ENCODE measurements at regions not wholly inside any gene's neighbourhood (a gene's known extent, or its start where the extent isn't known, plus 50 kb on each side); places are given as distances from the start of the nearest gene placed in this dataset.

GRCh38 chr3:54053211-54053610, 69.1 kb upstream of the CACNA2D3 start:
- H3K27me3 ChIP-seq (replicated peaks; ENCODE audit: insufficient read depth): no peaks in the 10 kb centered on the region
- 56 to 59% methylated on average over 5 of the region's 5 CpGs for WGBS, 2 experiments (ENCODE audit: low coverage in 1 of 2, low lambda C conversion rate in 2 of 2, missing lambda C conversion rate in 2 of 2)
- H3K9me3 ChIP-seq (ENCODE audit: low read depth): no peaks in the 10 kb centered on the region
- no peak overlapping the region for H3K4me3 ChIP-seq
- no peaks in the 10 kb centered on the region for H4K20me1 ChIP-seq (ENCODE audit: insufficient read depth)
- in situ Hi-C loops (cut with MboI): no loop called here
- H3K79me2 ChIP-seq (ENCODE audit: insufficient read depth): no peaks in the 10 kb centered on the region
- H2AFZ ChIP-seq: no peak overlapping the region
- H3K9me2 ChIP-seq (ENCODE audit: insufficient read depth): no peaks in the 10 kb centered on the region
- H3K9ac ChIP-seq: no peak overlapping the region
- H3K4me2 ChIP-seq (ENCODE audit: unreplicated experiment): no peak overlapping the region
- no peak for DNase-seq
- TF ChIP-seq EZH2phosphoT487 (IDR thresholded peaks at IDR 0.05; ENCODE audit: insufficient read depth, low read depth) (no peak), EZH2 (IDR thresholded peaks at IDR 0.05; ENCODE audit: insufficient read depth, poor library complexity, severe bottlenecking) (no peak)
- H3K36me3 ChIP-seq (ENCODE audit: low read depth): no peaks in the 10 kb centered on the region
- no peak overlapping the region for H3K27ac ChIP-seq
- no peaks in the 10 kb centered on the region for H3K4me1 ChIP-seq (ENCODE audit: insufficient read depth)
- H3F3A ChIP-seq (ENCODE audit: insufficient read depth): no peaks in the 10 kb centered on the region

GRCh38 chr3:54047568-54047967, 74.8 kb upstream of the CACNA2D3 start:
- Histone ChIP-seq H3K9me3 (ENCODE audit: low read depth) (no peaks in the 10 kb centered on the region), H3K36me3 (ENCODE audit: low read depth) (no peaks in the 10 kb centered on the region), H3K27ac (0 out of 2 replicates have a peak overlapping the region, but pooled peaks have one; percentile 12), H3F3A (ENCODE audit: insufficient read depth) (no peaks in the 10 kb centered on the region), H3K4me3 (no peak overlapping the region), H3K79me2 (ENCODE audit: insufficient read depth) (no peaks in the 10 kb centered on the region), H3K4me1 (ENCODE audit: insufficient read depth) (no peaks in the 10 kb centered on the region), H3K4me2 (ENCODE audit: unreplicated experiment) (no peak overlapping the region), H3K27me3 (replicated peaks; ENCODE audit: insufficient read depth) (no peaks in the 10 kb centered on the region), H4K20me1 (ENCODE audit: insufficient read depth) (no peaks in the 10 kb centered on the region), H2AFZ (no peak overlapping the region), H3K9ac (no peak overlapping the region), H3K9me2 (ENCODE audit: insufficient read depth) (no peaks in the 10 kb centered on the region)
- TF ChIP-seq EZH2phosphoT487 (IDR thresholded peaks at IDR 0.05; ENCODE audit: insufficient read depth, low read depth) (no peak), EZH2 (IDR thresholded peaks at IDR 0.05; ENCODE audit: insufficient read depth, poor library complexity, severe bottlenecking) (no peak)
- WGBS, 2 experiments (ENCODE audit: low coverage in 1 of 2, low lambda C conversion rate in 2 of 2, missing lambda C conversion rate in 2 of 2): 40 to 45% methylated on average over 5 of the region's 5 CpGs
- in situ Hi-C loops (cut with MboI): no loop called here
- DNase-seq: peak; percentile 8

GRCh38 chr3:54046641-54047214, 75.6 kb upstream of the CACNA2D3 start:
- Histone ChIP-seq H3K4me1 (ENCODE audit: insufficient read depth) (no peaks in the 10 kb centered on the region), H2AFZ (no peak overlapping the region), H3F3A (ENCODE audit: insufficient read depth) (no peaks in the 10 kb centered on the region), H4K20me1 (ENCODE audit: insufficient read depth) (no peaks in the 10 kb centered on the region), H3K36me3 (ENCODE audit: low read depth) (no peaks in the 10 kb centered on the region), H3K27ac (no peak overlapping the region), H3K4me2 (ENCODE audit: unreplicated experiment) (no peak overlapping the region), H3K9me2 (ENCODE audit: insufficient read depth) (no peaks in the 10 kb centered on the region), H3K4me3 (no peak overlapping the region), H3K9ac (no peak overlapping the region), H3K9me3 (ENCODE audit: low read depth) (no peaks in the 10 kb centered on the region), H3K27me3 (replicated peaks; ENCODE audit: insufficient read depth) (no peaks in the 10 kb centered on the region), H3K79me2 (ENCODE audit: insufficient read depth) (no peaks in the 10 kb centered on the region)
- peak; percentile 71 for DNase-seq
- in situ Hi-C loops (cut with MboI): no loop called here
- no peak for TF ChIP-seq EZH2 (IDR thresholded peaks at IDR 0.05; ENCODE audit: insufficient read depth, poor library complexity, severe bottlenecking)
- no peak for TF ChIP-seq EZH2phosphoT487 (IDR thresholded peaks at IDR 0.05; ENCODE audit: insufficient read depth, low read depth)

GRCh38 chr3:54045061-54045815, 77.1 kb upstream of the CACNA2D3 start:
- Histone ChIP-seq H2AFZ (no peak overlapping the region), H3K4me2 (ENCODE audit: unreplicated experiment) (no peak overlapping the region), H3K9ac (no peak overlapping the region), H3F3A (ENCODE audit: insufficient read depth) (no peaks in the 10 kb centered on the region), H3K27me3 (replicated peaks; ENCODE audit: insufficient read depth) (no peaks in the 10 kb centered on the region), H3K36me3 (ENCODE audit: low read depth) (no peaks in the 10 kb centered on the region), H3K79me2 (ENCODE audit: insufficient read depth) (no peaks in the 10 kb centered on the region), H3K9me2 (ENCODE audit: insufficient read depth) (no peaks in the 10 kb centered on the region), H3K4me3 (no peak overlapping the region), H3K9me3 (ENCODE audit: low read depth) (no peaks in the 10 kb centered on the region), H3K27ac (no peak overlapping the region), H3K4me1 (ENCODE audit: insufficient read depth) (no peaks in the 10 kb centered on the region), H4K20me1 (ENCODE audit: insufficient read depth) (no peaks in the 10 kb centered on the region)
- in situ Hi-C loops (cut with MboI): no loop called here
- TF ChIP-seq EZH2phosphoT487 (IDR thresholded peaks at IDR 0.05; ENCODE audit: insufficient read depth, low read depth) (no peak), EZH2 (IDR thresholded peaks at IDR 0.05; ENCODE audit: insufficient read depth, poor library complexity, severe bottlenecking) (no peak)
- DNase-seq: no peak
- WGBS, 2 experiments (ENCODE audit: low coverage in 1 of 2, low lambda C conversion rate in 2 of 2, missing lambda C conversion rate in 2 of 2): 45 to 54% methylated on average over 3 of the region's 3 CpGs

All from GM23248 (cell line).